ENCODE measurements at regions not wholly inside any gene's neighbourhood (a gene's known extent, or its start where the extent isn't known, plus 50 kb on each side); places are given as distances from the start of the nearest gene placed in this dataset.

- intact Hi-C loops (cut with micrococcal nuclease): no loop called here
Observed at GRCh38 chr1:103254691-103255090, 146.4 kb upstream of the COL11A1 start.

DNA sequence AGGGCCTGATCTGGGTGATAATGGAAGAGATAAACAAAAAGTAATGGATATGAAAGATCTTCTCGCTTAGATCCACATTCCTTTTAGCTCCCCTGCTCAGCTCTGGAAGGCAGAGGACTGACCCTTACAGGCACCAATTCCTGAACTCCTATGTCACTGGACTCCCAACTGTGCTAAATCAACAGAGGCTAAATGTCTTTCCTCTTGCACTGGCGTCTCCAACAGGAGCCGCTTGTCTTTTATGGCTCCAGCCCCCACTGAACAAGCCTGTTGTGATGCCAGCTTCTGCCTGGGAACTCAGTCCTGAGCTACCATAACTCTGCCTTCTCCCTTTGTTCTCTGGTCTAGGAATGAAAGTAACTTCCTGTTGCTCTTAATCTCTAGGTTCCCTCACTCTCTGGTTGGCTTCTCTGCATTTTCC, 142.1 kb upstream of the COL11A1 start:
- intact Hi-C loops (cut with micrococcal nuclease): no loop called here

DNA sequence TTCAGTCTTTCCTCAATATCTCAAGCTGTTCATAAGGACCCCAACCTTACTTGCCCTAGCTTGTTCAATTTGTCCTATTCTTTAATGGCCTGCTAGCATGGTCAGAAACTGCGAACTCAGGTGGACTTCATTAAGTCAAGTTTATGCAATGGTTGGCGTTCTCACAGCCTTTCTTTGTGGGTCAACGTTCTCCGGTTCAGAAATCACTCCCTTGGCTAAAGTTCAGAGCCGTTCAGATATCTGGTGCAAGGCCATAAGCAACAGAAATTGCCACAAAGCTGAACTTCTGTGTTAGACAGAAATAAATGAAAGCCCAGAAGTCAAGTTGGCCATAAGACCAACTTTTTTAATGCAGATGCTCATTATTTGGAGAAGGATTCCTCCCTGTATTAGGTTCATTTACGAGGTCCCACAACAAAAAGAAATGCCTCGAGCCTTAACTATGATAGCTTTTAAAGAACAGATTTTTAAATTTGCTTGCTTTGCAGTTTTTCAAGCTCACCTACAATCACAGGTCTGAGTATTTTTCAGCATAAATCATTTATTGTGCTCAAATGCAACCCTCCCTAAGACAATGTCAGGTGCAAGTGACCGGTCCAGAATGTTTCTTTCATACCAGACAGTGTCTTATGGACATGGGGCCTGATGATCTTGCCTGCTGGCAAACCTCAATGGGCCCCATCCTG, 140.2 kb upstream of the COL11A1 start:
- intact Hi-C loops (cut with micrococcal nuclease): no loop called here

DNA sequence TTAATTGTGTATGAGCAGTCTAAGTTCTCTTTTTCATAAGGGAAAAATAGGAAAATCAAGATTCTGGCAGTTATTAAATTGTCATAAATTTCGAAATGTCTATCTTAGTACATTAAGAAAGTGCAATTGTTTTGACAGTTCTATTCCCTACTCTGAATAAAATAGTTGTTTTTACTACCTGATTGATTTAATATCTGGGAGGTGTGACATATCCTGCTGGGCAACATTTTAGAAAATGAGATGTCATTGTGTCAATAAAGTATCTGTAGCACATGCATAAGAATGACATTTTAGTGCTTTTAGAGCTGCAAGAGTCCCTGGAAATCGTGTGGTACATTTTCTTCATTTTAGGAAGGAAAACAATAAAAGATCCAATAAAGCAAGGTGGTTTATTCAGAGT, 139.2 kb upstream of the COL11A1 start:
- intact Hi-C loops (cut with micrococcal nuclease): no loop called here

DNA sequence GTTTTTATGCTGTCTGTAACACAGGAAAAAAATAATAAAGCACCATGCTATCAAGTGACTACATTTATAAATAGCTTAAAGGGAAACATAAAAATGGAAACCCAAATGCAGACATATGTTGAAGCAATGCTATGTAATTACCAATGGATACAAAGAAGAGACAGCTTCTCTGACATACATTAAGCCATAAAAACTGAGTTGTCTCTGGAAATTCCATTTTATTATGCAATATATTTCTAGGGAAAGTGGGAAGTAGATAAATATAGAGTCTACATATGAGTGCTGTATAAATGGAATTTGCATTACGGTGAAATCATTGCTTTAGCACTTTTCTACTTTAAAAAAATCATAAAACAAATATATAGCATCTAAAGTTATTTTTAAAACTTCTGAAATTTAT, 135.2 kb upstream of the COL11A1 start:
- intact Hi-C loops (cut with micrococcal nuclease): no loop called here

- intact Hi-C loops (cut with micrococcal nuclease): no loop called here
Observed at GRCh38 chr1:103239034-103239433, 130.7 kb upstream of the COL11A1 start.

DNA sequence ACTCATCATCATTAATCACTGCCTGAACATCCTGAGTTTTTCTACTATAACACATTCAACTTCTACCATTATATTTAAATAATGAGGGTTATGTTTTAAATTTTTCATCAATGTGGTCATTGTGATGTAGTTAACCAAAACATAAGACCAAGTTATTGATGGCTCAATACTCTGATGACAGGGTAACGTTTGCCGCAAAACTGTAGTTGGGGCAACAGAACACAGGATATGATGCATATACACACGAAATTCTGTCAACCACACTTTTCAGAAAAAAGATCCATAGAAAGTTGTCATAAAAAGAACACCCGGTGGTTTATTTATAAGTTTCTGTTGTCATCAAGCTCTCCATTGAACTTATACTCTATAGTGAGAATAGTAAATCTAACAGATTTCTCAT, 121.7 kb upstream of the COL11A1 start:
- intact Hi-C loops (cut with micrococcal nuclease): no loop called here

GRCh38 chr1:103220631-103221041, 112.3 kb upstream of the COL11A1 start:
- intact Hi-C loops (cut with micrococcal nuclease): no loop called here

DNA sequence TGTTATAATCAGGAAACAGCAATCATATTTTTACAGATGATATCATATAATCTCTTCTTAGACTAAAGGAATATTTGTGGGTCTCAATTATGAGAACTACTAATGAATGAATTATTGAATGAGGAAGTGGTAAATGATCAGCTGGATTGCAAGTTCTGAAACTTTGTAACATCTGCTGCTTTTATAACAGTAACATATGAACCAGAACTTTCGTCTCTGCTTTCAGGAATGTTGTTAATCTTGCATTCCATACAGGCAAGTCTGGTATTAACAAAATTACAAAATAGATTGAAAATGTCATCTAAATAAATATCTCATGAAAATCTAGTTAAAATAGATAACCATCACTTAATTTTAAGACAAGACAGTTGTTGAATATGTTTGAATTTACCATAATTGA, 110.5 kb upstream of the COL11A1 start:
- intact Hi-C loops (cut with micrococcal nuclease): no loop called here

DNA sequence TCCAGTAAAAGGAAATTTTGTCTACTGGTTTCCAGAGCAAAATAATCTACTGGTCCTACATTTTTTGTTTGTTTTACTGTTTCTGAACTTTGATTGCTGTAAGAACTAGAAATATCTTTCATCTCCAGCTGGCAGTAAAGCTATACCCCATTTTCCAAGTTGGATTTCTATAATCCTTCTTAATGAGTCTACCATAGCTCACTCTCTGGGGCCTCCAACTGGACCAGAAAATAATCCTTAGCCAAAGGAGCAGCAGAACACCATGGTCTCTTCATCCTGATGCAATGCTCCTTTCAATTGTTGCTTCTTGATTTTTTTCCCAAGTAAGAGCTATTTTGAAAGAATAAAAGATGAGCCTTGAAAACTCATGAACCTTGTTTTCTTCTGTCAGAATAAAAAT, 110.0 kb upstream of the COL11A1 start:
- intact Hi-C loops (cut with micrococcal nuclease): no loop called here

- intact Hi-C loops (cut with micrococcal nuclease): no loop called here
Observed at GRCh38 chr1:103211073-103211472, 102.8 kb upstream of the COL11A1 start.

DNA sequence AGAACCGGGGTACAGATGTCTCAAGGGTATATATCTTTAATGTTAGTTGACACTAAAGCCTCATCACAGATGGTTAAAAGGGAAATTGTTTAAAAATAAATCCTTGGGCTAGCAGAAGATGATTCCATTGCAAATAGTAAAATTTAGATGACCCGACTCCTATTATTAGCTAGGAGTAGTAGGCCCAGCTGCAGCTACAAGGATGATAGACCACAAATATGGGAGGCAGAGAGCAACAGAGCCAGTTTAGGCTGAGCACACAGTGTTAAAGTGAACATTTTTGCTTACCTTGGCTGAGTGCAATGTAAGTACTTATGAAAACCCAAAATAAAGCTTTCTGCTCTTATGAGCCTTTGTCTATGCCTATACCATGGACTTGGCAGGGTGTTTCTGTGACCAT, 100.5 kb upstream of the COL11A1 start:
- intact Hi-C loops (cut with micrococcal nuclease): no loop called here

- intact Hi-C loops (cut with micrococcal nuclease): no loop called here
Observed at GRCh38 chr1:103199001-103199400, 90.7 kb upstream of the COL11A1 start.

DNA sequence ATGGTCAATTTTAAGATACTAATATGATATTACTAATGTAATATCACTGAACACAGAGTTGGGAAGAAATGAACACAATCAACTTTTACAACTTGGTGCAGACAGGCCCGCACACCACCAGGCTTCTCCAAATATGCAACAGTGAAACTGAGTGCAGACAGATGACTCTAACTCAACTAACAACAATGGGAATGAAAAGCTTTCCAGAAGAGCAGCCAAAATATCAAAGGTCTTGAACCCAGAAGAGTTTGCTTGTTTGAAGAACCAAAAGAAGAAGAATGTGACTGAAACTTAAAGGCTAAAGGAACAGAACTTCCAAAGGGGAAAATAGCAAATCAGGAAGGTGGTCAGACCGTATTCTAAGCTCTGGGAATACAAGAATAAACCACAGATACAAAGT, 89.8 kb upstream of the COL11A1 start:
- intact Hi-C loops (cut with micrococcal nuclease): no loop called here

DNA sequence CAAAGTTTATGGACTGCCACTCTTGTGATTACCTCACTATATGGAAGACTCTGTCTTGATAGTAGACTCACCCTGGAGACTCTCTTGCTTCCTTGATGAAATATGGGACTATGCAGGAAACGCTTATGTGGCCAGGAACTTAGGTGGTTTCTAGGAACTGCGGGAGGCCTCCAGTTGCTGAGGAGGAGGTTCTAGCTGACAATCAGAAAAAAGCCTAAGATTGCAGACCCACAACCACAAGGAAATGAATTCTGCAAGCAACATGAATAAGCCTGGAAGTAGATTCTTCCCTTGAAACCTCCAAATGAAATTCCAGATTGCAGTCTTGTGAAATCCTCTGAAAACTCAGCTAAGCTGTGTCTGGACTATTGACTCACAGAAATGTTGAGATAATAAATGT, 88.9 kb upstream of the COL11A1 start:
- intact Hi-C loops (cut with micrococcal nuclease): no loop called here

GRCh38 chr1:103194984-103195383, 86.7 kb upstream of the COL11A1 start:
- intact Hi-C loops (cut with micrococcal nuclease): no loop called here

DNA sequence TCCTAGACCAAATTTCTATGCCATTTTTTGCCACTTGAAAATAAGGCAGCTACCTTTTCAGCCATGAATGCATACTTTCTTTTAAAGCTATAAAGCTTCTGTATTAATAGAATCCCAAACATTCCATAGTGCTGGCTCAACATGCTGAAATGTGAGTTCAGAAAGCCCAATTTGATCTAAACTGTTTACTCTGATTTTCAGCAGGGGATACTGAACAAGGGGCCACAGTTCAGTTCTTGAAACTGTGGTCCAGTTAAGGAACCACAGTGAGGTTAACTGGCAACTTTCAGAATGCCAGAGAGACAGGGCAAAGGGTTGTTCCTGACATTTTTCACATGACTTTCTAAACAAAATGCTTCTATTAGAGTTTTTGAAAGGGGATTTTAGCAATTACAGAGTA, 85.7 kb upstream of the COL11A1 start:
- intact Hi-C loops (cut with micrococcal nuclease): no loop called here

GRCh38 chr1:103191327-103191726, 83.0 kb upstream of the COL11A1 start:
- intact Hi-C loops (cut with micrococcal nuclease): no loop called here

GRCh38 chr1:103190766-103191165, 82.4 kb upstream of the COL11A1 start:
- intact Hi-C loops (cut with micrococcal nuclease): no loop called here

- intact Hi-C loops (cut with micrococcal nuclease): loop anchor here (10.0 kb wide), 1 partner anchor 277 kb away; no protein-coding TSS in a partner anchor
Observed at GRCh38 chr1:103187673-103188072, 79.4 kb upstream of the COL11A1 start.

DNA sequence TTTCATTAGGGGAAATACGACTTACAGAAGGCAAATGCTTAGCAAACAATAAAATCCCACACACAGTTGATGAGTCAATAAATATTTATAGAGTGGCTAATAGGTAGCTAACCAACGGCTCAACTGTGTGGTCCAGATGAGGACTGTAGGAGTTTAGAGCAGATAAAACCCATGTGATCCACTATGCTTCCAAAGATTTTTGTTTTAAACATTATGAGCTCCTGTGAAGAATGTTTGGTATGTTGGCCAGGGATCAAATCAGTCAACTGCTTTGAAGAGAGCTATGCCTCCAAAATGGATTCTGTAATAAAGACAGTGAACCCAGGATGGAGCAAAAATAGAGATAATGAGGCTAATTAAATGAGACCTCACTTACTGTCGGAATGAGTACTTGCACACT, 72.3 kb upstream of the COL11A1 start:
- intact Hi-C loops (cut with micrococcal nuclease): loop anchor here (10.0 kb wide), 1 partner anchor 284 kb away; no protein-coding TSS in a partner anchor

- intact Hi-C loops (cut with micrococcal nuclease): no loop called here
Observed at GRCh38 chr1:103177108-103177775, 68.9 kb upstream of the COL11A1 start.

DNA sequence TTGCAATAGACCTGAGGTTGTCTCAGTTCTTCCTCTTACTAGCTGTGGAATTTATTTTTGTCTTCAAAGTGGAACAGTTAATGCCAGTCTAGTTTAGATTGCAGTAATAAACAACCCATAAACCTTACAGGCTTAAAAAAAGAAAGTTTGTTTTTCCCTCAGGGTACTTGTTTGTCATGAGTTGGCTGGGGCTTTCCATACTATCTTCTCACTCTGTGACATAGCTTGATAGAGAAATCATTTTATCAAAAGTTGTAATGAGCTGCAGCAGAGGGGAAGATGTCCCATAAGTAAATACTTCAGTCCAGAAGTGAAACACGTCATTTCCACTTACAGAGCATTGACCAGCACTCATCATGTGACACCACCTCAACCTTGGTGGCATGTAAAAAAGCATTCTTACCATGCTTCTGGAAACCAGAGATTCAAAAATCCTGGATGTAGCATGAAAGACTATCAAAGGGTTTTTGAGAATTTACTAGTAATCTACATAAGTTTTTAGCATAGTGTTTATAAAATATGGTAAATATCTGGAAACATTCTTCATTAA, 62.8 kb upstream of the COL11A1 start:
- intact Hi-C loops (cut with micrococcal nuclease): no loop called here

Data from T-helper 1 cell treated with Interleukin-12 subunit alpha and Interleukin-12 subunit beta and Interleukin-4 antibody, amounts not matched to agents 30 ng/mL and 1 ng/mL, for 36 hours (primary cell).